Activated B cell treated with CpG ODN at 0.5 μM for 24 hours (primary cell): ENCODE measurements at regions not wholly inside any gene's neighbourhood (a gene's known extent, or its start where the extent isn't known, plus 50 kb on each side); places are given as distances from the start of the nearest gene placed in this dataset.

Experiments used
- ATAC-seq: fragments of 200-7000 bp; cut with Tn5 transposase; one replicate; pipeline ENCODE4 v1.10.0; 2021; ENCODE audit warnings: low read depth, mild to moderate bottlenecking, moderate library complexity
- CTCF ChIA-PET: fragments of 350-600 bp; sonication (Branson Sonifier 250); formaldehyde crosslinking; loops from one replicate; lab custom pipeline; 2021; ENCODE audit warnings: antibody characterized with exemption; lab: Charles Lee
- POLR2A ChIA-PET: fragments of 350-600 bp; sonication (Branson Sonifier 250); formaldehyde crosslinking; loops from one replicate; lab custom pipeline; 2021; ENCODE audit warnings: antibody characterized with exemption; lab: Charles Lee
- DNase-seq: peaks from one replicate; pipeline ENCODE4 v3.0.0; 2022
- H3K27ac Mint-ChIP-seq: one replicate; pipeline ENCODE4 v1.8.0; 2020; ENCODE audit warnings: mixed read lengths
- H3K27me3 Mint-ChIP-seq: one replicate; pipeline ENCODE4 v1.8.0; 2021; ENCODE audit warnings: mixed read lengths
- H3K36me3 Mint-ChIP-seq: one replicate; pipeline ENCODE4 v1.8.0; 2021; ENCODE audit warnings: low read depth, mixed read lengths
- H3K4me1 Mint-ChIP-seq: one replicate; pipeline ENCODE4 v1.8.0; 2021; ENCODE audit warnings: mixed read lengths
- H3K4me3 Mint-ChIP-seq: one replicate; pipeline ENCODE4 v1.8.0; 2020; ENCODE audit warnings: mild to moderate bottlenecking, mixed read lengths
- H3K9me3 Mint-ChIP-seq: one replicate; pipeline ENCODE4 v1.8.0; 2020; ENCODE audit warnings: mixed read lengths
- CTCF ChIP-seq: fragments of 200-600 bp; IDR thresholded peaks from one replicate; pipeline ENCODE4 v1.8.0; 2022; ENCODE audit warnings: antibody characterized with exemption, mild to moderate bottlenecking
- intact Hi-C: fragments of 100-400 bp; cut with micrococcal nuclease; formaldehyde crosslinking; loops from one replicate; pipeline ENCODE4 v1.15.1; 2024

GRCh38 chr10:118805146-118805545 lies 50.4 kb upstream of the CACUL1 start:
- H3K27me3 Mint-ChIP-seq, result peaks cover 4% of the 10 kb centered on the region
- ATAC-seq (no peak), DNase-seq (no peak)
- CTCF ChIA-PET, result no interaction called here
- intact Hi-C loops, result no loop called here
- no peak overlapping the region for H3K27ac Mint-ChIP-seq
- no peaks in the 10 kb centered on the region for H3K9me3 Mint-ChIP-seq
- POLR2A ChIA-PET, result interaction anchor here (0.6 kb wide), 1 partner anchor 167 kb away, joined by 3 read pairs; no protein-coding TSS in a partner anchor
- H3K36me3 Mint-ChIP-seq, result no peaks in the 10 kb centered on the region
- no peaks in the 10 kb centered on the region for H3K4me1 Mint-ChIP-seq
- H3K4me3 Mint-ChIP-seq, result no peak overlapping the region
- TF ChIP-seq CTCF, result no peak

- no peak for TF ChIP-seq CTCF
- Mint-ChIP-seq H3K27ac (no peak overlapping the region), H3K4me1 (no peaks in the 10 kb centered on the region), H3K9me3 (no peaks in the 10 kb centered on the region), H3K4me3 (no peak overlapping the region), H3K27me3 (peaks cover 4% of the 10 kb centered on the region), H3K36me3 (no peaks in the 10 kb centered on the region)
- ATAC-seq, result no peak
- intact Hi-C loops, result no loop called here
- DNase-seq, result no peak
- CTCF ChIA-PET, result no interaction called here
- POLR2A ChIA-PET, result no interaction called here
These were observed 52.9 kb upstream of the CACUL1 start for GRCh38 chr10:118807512-118808305.

- Mint-ChIP-seq H3K27ac (no peak overlapping the region), H3K36me3 (no peaks in the 10 kb centered on the region), H3K4me1 (no peaks in the 10 kb centered on the region), H3K4me3 (no peak overlapping the region), H3K27me3 (peaks cover 4% of the 10 kb centered on the region), H3K9me3 (no peaks in the 10 kb centered on the region)
- no peak for TF ChIP-seq CTCF
- no peak for ATAC-seq
- CTCF ChIA-PET, result no interaction called here
- intact Hi-C loops, result no loop called here
- DNase-seq, result no peak
- POLR2A ChIA-PET, result no interaction called here
These were observed 54.0 kb upstream of the CACUL1 start for GRCh38 chr10:118808601-118809356.

- no peak for ATAC-seq
- POLR2A ChIA-PET, result no interaction called here
These were observed 54.8 kb upstream of the CACUL1 start for GRCh38 chr10:118809357-118810220.

More at GRCh38 chr10:118809357-118810220, 54.8 kb upstream of the CACUL1 start:
- TF ChIP-seq CTCF, result no peak
- Mint-ChIP-seq H3K4me3 (no peak overlapping the region), H3K4me1 (no peaks in the 10 kb centered on the region), H3K9me3 (no peaks in the 10 kb centered on the region), H3K27ac (no peak overlapping the region), H3K36me3 (no peaks in the 10 kb centered on the region), H3K27me3 (peaks cover 7% of the 10 kb centered on the region)
- CTCF ChIA-PET, result no interaction called here
- no peak for DNase-seq
- intact Hi-C loops, result no loop called here
